NCI-H2107 treated with DMSO at 0.1 percent for 48 hours (cell line): ENCODE measurements at regions not wholly inside any gene's neighbourhood (a gene's known extent, or its start where the extent isn't known, plus 50 kb on each side); places are given as distances from the start of the nearest gene placed in this dataset.
"Not testable (repeated sequence)": the region's sequence is repeated elsewhere in the genome, so short reads cannot be mapped to it uniquely, and the experiment has no call there.

Experiments used
- DNase-seq: peaks from one replicate; lab custom pipeline; 2025; ENCODE audit not compliant: unreplicated experiment; lab: John Stamatoyannopoulos, UW

GRCh38 chr10:64103750-64104470, 582.7 kb downstream of the REEP3 start:
- no peak for DNase-seq

GRCh38 chr10:64109926-64110495, 588.8 kb downstream of the REEP3 start:
- no peak for DNase-seq

GRCh38 chr10:64112701-64113355, 591.6 kb downstream of the REEP3 start:
- DNase-seq, result no peak

- DNase-seq, result no peak
Observed at GRCh38 chr10:64113375-64113774, 592.2 kb downstream of the REEP3 start.

- no peak for DNase-seq
Observed at GRCh38 chr10:64113792-64114191, 592.6 kb downstream of the REEP3 start.

- no peak for DNase-seq
Observed at GRCh38 chr10:64115471-64115870, 594.3 kb downstream of the REEP3 start.

GRCh38 chr10:64115908-64116643, 594.9 kb downstream of the REEP3 start:
- no peak for DNase-seq

GRCh38 chr10:64116707-64117106, 595.5 kb downstream of the REEP3 start:
- DNase-seq, result no peak

- DNase-seq, result no peak
Observed at GRCh38 chr10:64118736-64119135, 597.5 kb downstream of the REEP3 start.

GRCh38 chr10:64120301-64120980, 599.2 kb downstream of the REEP3 start:
- not testable (repeated sequence) for DNase-seq

- no peak for DNase-seq
Observed at GRCh38 chr10:64130152-64130551, 609.0 kb downstream of the REEP3 start.

GRCh38 chr10:64134676-64135075, 613.5 kb downstream of the REEP3 start:
- DNase-seq, result no peak

- no peak for DNase-seq
Observed at GRCh38 chr10:64142395-64142794, 621.2 kb downstream of the REEP3 start.

- DNase-seq, result no peak
Observed at GRCh38 chr10:64148607-64149006, 627.4 kb downstream of the REEP3 start.

- no peak for DNase-seq
Observed at GRCh38 chr10:64156166-64156565, 635.0 kb downstream of the REEP3 start.

GRCh38 chr10:64158551-64158950, 637.4 kb downstream of the REEP3 start:
- DNase-seq, result no peak

- DNase-seq, result no peak
Observed at GRCh38 chr10:64159910-64160872, 639.0 kb downstream of the REEP3 start.

GRCh38 chr10:64170791-64171190, 649.6 kb downstream of the REEP3 start:
- no peak for DNase-seq

GRCh38 chr10:64173826-64174225, 652.6 kb downstream of the REEP3 start:
- no peak for DNase-seq

GRCh38 chr10:64174666-64175255, 653.6 kb downstream of the REEP3 start:
- DNase-seq, result no peak
